ENCODE measurements at regions not wholly inside any gene's neighbourhood (a gene's known extent, or its start where the extent isn't known, plus 50 kb on each side); places are given as distances from the start of the nearest gene placed in this dataset.

DNA sequence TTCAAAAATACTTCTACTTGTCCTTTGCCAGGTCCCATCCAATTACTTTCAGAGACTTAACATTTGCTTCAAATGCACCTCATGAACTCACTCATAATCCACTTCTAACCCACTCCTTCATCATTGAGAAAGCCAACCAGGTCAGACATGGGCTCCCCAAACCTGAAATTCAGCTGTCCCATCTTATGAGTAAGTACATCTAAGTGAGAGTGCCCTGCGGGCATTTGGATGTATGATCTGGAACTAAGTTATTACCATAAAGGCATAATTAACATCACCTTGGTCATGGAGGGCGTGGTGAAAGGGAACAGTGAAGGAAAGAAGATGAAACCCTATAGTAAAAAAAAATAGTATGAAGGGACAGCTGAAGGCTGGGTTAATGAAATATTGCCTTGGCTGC lies 896.8 kb downstream of the C6orf118 start:
- H3K4me3 Mint-ChIP-seq = no peak overlapping the region

GRCh38 chr6:164410017-164410416 lies 899.4 kb downstream of the C6orf118 start:
- ATAC-seq (no peak), DNase-seq (no peak)
- H3K27me3 Mint-ChIP-seq = peaks cover 12% of the 10 kb centered on the region
- H3K36me3 Mint-ChIP-seq (ENCODE audit: low read depth) = no peaks in the 10 kb centered on the region
- no peaks in the 10 kb centered on the region for H3K9me3 ChIP-seq (ENCODE audit: control insufficient read depth, low read length, poor library complexity, severe bottlenecking)
- H3K4me3 Mint-ChIP-seq = no peak overlapping the region
- no peaks in the 10 kb centered on the region for H3K4me1 Mint-ChIP-seq
- H3K27ac Mint-ChIP-seq = no peak overlapping the region

More for the DNA sequence above, 896.8 kb downstream of the C6orf118 start:
- Mint-ChIP-seq H3K27me3 (peaks cover 12% of the 10 kb centered on the region), H3K4me1 (no peaks in the 10 kb centered on the region), H3K27ac (no peak overlapping the region), H3K36me3 (ENCODE audit: low read depth) (no peaks in the 10 kb centered on the region)
- H3K9me3 ChIP-seq (ENCODE audit: control insufficient read depth, low read length, poor library complexity, severe bottlenecking) = no peaks in the 10 kb centered on the region
- no peak for ATAC-seq
- no peak for DNase-seq

DNA sequence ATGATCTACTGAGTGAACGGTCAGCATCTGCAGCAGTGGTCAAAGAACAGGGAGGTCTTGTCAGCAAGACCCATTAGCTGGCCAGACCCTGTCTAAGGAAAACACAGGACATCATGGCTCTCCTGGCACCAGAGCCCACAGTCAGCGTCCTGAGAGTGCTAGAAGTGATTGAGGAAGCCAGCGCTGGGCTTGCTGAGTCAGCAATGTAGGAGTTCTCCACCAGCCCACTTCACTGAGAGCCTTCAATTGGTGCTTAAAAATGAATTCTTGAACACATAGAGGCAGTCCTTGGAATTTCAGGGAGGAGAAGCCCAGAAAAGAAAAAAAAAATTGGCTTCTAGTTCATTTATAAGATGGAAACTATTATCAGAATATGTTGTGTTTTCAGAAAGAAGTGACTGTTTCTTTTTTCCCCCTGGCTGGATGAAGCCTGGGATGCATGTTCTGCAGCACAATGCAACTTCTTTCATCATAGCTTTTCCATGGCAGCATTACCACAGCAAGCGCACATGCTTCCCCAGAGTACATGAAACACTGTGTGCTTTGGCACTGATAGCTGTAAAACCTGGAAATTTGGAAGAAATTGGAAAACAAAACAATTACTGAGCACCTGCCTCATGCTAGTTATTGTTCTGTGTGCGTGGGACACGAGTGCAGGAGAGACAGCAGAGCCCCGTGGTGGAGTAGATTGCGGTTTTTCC lies 899.9 kb downstream of the C6orf118 start:
- Mint-ChIP-seq H3K4me1 (no peaks in the 10 kb centered on the region), H3K36me3 (ENCODE audit: low read depth) (no peaks in the 10 kb centered on the region), H3K27ac (no peak overlapping the region), H3K4me3 (no peak overlapping the region), H3K27me3 (peaks cover 12% of the 10 kb centered on the region)
- no peak for DNase-seq
- H3K9me3 ChIP-seq (ENCODE audit: control insufficient read depth, low read length, poor library complexity, severe bottlenecking) = no peaks in the 10 kb centered on the region
- ATAC-seq = no peak

DNA sequence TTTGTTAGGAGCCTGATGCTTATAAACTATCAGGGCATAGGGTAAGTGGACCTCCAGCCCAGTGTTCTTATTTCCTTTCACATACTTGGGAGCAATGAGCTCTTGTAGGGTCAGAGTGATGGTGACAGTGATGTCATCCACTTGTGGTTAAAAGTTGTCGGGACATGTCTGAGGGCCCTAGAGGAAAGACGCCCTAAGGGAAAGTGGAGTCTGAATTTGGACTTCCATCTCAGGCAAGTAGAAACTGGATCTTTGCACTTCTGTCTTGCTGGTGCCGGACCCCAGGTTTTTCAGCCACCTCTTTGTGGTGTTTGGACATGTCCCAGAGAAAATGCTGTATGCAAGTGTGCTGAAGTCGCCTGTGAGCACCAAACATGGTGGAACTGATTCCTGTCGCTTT lies 900.5 kb downstream of the C6orf118 start:
- H3K4me3 Mint-ChIP-seq = no peak overlapping the region
- no peaks in the 10 kb centered on the region for H3K36me3 Mint-ChIP-seq (ENCODE audit: low read depth)
- peaks cover 12% of the 10 kb centered on the region for H3K27me3 Mint-ChIP-seq
- H3K9me3 ChIP-seq (ENCODE audit: control insufficient read depth, low read length, poor library complexity, severe bottlenecking) = no peaks in the 10 kb centered on the region
- DNase-seq (no peak), ATAC-seq (no peak)
- H3K27ac Mint-ChIP-seq = no peak overlapping the region
- H3K4me1 Mint-ChIP-seq = no peaks in the 10 kb centered on the region

GRCh38 chr6:164404812-164405488 lies 904.5 kb downstream of the C6orf118 start:
- ATAC-seq = no peak
- Mint-ChIP-seq H3K36me3 (ENCODE audit: low read depth) (no peaks in the 10 kb centered on the region), H3K4me1 (peaks cover 2% of the 10 kb centered on the region), H3K4me3 (no peak overlapping the region), H3K27me3 (peaks cover 2% of the 10 kb centered on the region), H3K27ac (no peak overlapping the region)
- no peaks in the 10 kb centered on the region for H3K9me3 ChIP-seq (ENCODE audit: control insufficient read depth, low read length, poor library complexity, severe bottlenecking)
- DNase-seq = no peak

- Mint-ChIP-seq H3K27ac (no peak overlapping the region), H3K36me3 (ENCODE audit: low read depth) (peaks cover 2% of the 10 kb centered on the region), H3K4me1 (peaks cover 9% of the 10 kb centered on the region), H3K4me3 (no peak overlapping the region), H3K27me3 (no peaks in the 10 kb centered on the region)
- DNase-seq (no peak), ATAC-seq (no peak)
- H3K9me3 ChIP-seq (ENCODE audit: control insufficient read depth, low read length, poor library complexity, severe bottlenecking) = no peaks in the 10 kb centered on the region
Observed at GRCh38 chr6:164401871-164402270, 907.5 kb downstream of the C6orf118 start.

DNA sequence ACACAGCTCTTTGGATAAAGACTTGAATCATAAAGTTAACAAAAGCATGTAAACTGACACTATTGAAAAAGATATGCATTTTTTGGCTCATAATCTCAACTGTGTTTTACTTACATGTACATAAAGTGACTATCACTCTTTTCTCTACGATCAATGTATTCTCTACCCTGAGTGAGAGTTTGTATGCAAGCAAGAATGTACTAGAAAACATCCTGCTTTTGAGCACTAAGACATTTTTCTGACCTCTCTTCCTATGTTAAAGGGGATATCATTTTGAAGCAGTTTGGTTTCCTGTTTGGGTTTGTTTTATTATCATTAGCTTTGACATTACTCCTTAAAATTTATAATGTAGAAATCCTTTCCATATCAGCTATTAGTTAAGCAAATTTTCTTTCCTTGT lies 910.8 kb downstream of the C6orf118 start:
- DNase-seq (no peak), ATAC-seq (no peak)
- no peaks in the 10 kb centered on the region for H3K27me3 Mint-ChIP-seq
- no peak overlapping the region for H3K27ac Mint-ChIP-seq
- H3K9me3 ChIP-seq (ENCODE audit: control insufficient read depth, low read length, poor library complexity, severe bottlenecking) = no peaks in the 10 kb centered on the region
- peaks cover 2% of the 10 kb centered on the region for H3K36me3 Mint-ChIP-seq (ENCODE audit: low read depth)
- peaks cover 9% of the 10 kb centered on the region for H3K4me1 Mint-ChIP-seq
- H3K4me3 Mint-ChIP-seq = no peak overlapping the region

DNA sequence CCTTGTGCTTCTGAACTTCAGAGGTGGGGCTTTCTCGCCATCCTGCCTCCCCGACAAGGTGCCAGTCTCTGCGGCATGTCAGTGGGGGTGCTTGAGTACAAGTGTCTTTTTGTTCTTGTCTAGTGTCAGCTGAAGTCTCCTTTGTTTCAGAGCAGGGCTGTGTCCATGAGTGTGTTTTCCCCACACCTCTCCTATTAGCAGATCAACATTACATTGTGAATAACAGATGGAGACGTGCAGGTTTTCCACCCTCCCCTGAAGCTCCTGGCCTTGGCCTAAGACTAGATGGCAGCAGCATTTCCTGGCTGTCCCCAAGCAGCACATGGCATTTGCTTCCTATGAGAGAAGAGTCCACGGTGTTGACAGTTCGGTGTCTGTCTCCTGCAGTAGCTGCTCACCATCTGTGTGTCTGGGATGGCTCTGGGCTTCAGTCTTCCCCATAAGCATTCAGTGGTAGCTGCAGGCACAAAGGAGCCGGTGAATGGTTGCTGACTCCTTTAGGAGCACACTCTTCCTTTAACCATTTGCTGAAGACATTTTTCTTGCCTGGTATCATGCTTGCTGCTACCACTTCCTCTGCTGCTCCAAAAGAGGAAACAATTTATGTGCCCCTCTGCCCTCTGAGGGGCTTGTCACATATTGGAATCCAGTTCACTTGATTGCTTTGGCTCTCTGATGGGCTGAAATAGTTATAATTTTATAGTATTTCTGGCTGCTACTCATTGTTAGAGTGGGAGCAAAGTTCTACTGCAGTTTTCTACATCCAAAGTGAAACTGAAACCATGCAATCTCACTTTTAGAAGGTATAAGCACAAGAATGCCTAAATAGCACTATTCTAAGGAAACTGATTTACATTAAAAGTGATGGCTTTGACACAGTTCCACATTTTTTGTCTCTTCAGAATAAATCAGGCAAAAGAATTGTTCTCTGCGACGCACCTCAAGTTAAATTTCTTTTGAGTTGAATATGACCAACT lies 913.0 kb downstream of the C6orf118 start:
- Mint-ChIP-seq H3K4me3 (peak overlapping the region; percentile 85), H3K36me3 (ENCODE audit: low read depth) (peaks cover 2% of the 10 kb centered on the region), H3K4me1 (peaks cover 9% of the 10 kb centered on the region), H3K27me3 (no peaks in the 10 kb centered on the region), H3K27ac (peak overlapping the region; percentile 76)
- DNase-seq (no peak), ATAC-seq (peak; percentile 28)
- no peaks in the 10 kb centered on the region for H3K9me3 ChIP-seq (ENCODE audit: control insufficient read depth, low read length, poor library complexity, severe bottlenecking)

DNA sequence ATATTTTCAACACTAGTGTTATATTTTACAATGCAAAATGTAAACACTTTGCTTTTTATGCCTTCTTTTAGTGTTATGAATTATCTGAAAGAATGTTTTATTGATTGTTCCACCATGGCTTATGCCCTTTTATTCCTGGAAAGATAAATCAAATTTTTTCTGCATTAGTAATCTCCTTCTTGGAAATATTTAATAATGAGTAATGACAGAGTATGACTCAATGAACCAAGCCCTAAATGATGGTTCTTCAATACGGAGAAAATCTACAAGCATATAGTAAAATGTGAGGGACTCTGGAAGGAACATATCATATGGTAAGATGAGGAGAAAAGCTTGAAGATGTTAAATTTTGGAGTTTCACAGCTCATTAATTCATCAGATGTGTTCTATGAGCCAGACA lies 929.6 kb downstream of the C6orf118 start:
- H3K9me3 ChIP-seq (ENCODE audit: control insufficient read depth, low read length, poor library complexity, severe bottlenecking) = no peaks in the 10 kb centered on the region
- H3K27ac Mint-ChIP-seq = no peak overlapping the region
- H3K4me1 Mint-ChIP-seq = no peaks in the 10 kb centered on the region
- DNase-seq (no peak), ATAC-seq (no peak)
- no peaks in the 10 kb centered on the region for H3K36me3 Mint-ChIP-seq (ENCODE audit: low read depth)
- no peak overlapping the region for H3K4me3 Mint-ChIP-seq
- H3K27me3 Mint-ChIP-seq = no peaks in the 10 kb centered on the region

DNA sequence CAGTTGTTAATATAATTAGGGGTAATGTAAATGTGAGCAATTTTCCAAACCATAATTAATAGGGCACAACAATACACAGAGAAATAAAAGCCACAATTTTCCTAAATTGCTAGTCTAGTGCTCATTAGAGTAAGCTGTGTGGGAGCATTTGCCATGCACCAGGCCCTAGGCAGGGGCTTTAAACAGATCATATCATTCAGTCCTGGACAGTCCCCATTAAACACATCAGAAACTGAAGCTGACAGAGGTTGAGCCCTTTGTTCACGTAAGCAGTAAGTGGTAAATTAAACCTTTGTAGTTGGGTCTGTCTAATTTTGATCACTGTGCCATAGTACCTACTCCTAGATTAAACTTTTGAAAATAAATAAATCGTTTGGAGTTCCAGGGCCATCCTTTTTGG lies 931.1 kb downstream of the C6orf118 start:
- no peak overlapping the region for H3K4me3 Mint-ChIP-seq

GRCh38 chr6:164377348-164377918 lies 932.0 kb downstream of the C6orf118 start:
- ATAC-seq (no peak), DNase-seq (no peak)
- H3K4me3 Mint-ChIP-seq = no peak overlapping the region
- no peaks in the 10 kb centered on the region for H3K4me1 Mint-ChIP-seq
- H3K36me3 Mint-ChIP-seq (ENCODE audit: low read depth) = no peaks in the 10 kb centered on the region
- H3K27ac Mint-ChIP-seq = no peak overlapping the region
- no peaks in the 10 kb centered on the region for H3K9me3 ChIP-seq (ENCODE audit: control insufficient read depth, low read length, poor library complexity, severe bottlenecking)
- no peaks in the 10 kb centered on the region for H3K27me3 Mint-ChIP-seq

More for the DNA sequence above, 931.1 kb downstream of the C6orf118 start:
- ATAC-seq (no peak), DNase-seq (no peak)
- no peaks in the 10 kb centered on the region for H3K27me3 Mint-ChIP-seq
- H3K36me3 Mint-ChIP-seq (ENCODE audit: low read depth) = no peaks in the 10 kb centered on the region
- no peak overlapping the region for H3K27ac Mint-ChIP-seq
- H3K9me3 ChIP-seq (ENCODE audit: control insufficient read depth, low read length, poor library complexity, severe bottlenecking) = no peaks in the 10 kb centered on the region
- no peaks in the 10 kb centered on the region for H3K4me1 Mint-ChIP-seq

DNA sequence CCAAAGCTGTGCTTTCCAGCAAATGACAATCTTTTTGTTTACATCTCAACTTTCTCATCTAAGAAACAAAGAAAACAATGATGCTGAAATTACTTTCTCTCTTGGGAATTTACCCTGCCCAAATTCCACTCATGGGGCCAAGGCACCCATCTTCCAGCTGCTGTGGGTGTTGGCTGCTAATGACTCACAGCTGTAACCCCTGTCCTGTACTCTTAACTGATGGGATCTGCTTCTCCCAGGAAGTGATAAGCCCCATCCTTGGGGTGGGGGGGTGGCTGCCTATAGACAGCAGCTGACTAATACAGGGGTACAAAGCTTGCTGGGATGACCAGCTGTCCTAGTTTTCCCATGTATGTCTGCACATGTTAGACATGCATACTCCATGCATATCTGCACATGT lies 938.6 kb downstream of the C6orf118 start:
- ATAC-seq (no peak), DNase-seq (no peak)
- H3K36me3 Mint-ChIP-seq (ENCODE audit: low read depth) = no peaks in the 10 kb centered on the region
- H3K9me3 ChIP-seq (ENCODE audit: control insufficient read depth, low read length, poor library complexity, severe bottlenecking) = no peaks in the 10 kb centered on the region
- no peak overlapping the region for H3K27ac Mint-ChIP-seq
- no peaks in the 10 kb centered on the region for H3K27me3 Mint-ChIP-seq
- H3K4me1 Mint-ChIP-seq = no peaks in the 10 kb centered on the region
- H3K4me3 Mint-ChIP-seq = no peak overlapping the region

GRCh38 chr6:164359441-164359840 lies 944.9 kb downstream of the QKI start:
- H3K4me1 Mint-ChIP-seq = no peaks in the 10 kb centered on the region
- no peaks in the 10 kb centered on the region for H3K27me3 Mint-ChIP-seq
- ATAC-seq (no peak), DNase-seq (no peak)
- no peak overlapping the region for H3K27ac Mint-ChIP-seq
- H3K4me3 Mint-ChIP-seq = no peak overlapping the region
- no peaks in the 10 kb centered on the region for H3K9me3 ChIP-seq (ENCODE audit: control insufficient read depth, low read length, poor library complexity, severe bottlenecking)
- no peaks in the 10 kb centered on the region for H3K36me3 Mint-ChIP-seq (ENCODE audit: low read depth)
